ENCODE measurements at regions not wholly inside any gene's neighbourhood (a gene's known extent, or its start where the extent isn't known, plus 50 kb on each side); places are given as distances from the start of the nearest gene placed in this dataset.

- Histone ChIP-seq H3K4me3 (ENCODE audit: low read depth, low read length) (no peak overlapping the region), H3K27me3 (ENCODE audit: control insufficient read depth, insufficient read depth, low read length) (peaks cover 2% of the 10 kb centered on the region), H3K36me3 (ENCODE audit: control insufficient read depth, insufficient read depth, low read length) (no peaks in the 10 kb centered on the region)
- DNase-seq (ENCODE audit: low read depth) = no peak
- TF ChIP-seq CTCF (IDR thresholded peaks at IDR 0.05; ENCODE audit: insufficient read depth, low read length, poor library complexity, severe bottlenecking) = no peak
Measured at GRCh38 chr2:3138621-3139020, 239.0 kb downstream of the EIPR1 start.

- no peak for DNase-seq (ENCODE audit: low read depth)
- Histone ChIP-seq H3K27me3 (ENCODE audit: control insufficient read depth, insufficient read depth, low read length) (peaks cover 2% of the 10 kb centered on the region), H3K4me3 (ENCODE audit: low read depth, low read length) (no peak overlapping the region), H3K36me3 (ENCODE audit: control insufficient read depth, insufficient read depth, low read length) (no peaks in the 10 kb centered on the region)
- no peak for TF ChIP-seq CTCF (IDR thresholded peaks at IDR 0.05; ENCODE audit: insufficient read depth, low read length, poor library complexity, severe bottlenecking)
Measured at GRCh38 chr2:3137651-3138300, 239.8 kb downstream of the EIPR1 start.

- no peaks in the 10 kb centered on the region for H3K27me3 ChIP-seq (ENCODE audit: control insufficient read depth, insufficient read depth, low read length)
- no peak overlapping the region for H3K4me3 ChIP-seq (ENCODE audit: low read depth, low read length)
- no peaks in the 10 kb centered on the region for H3K36me3 ChIP-seq (ENCODE audit: control insufficient read depth, insufficient read depth, low read length)
- no peak for DNase-seq (ENCODE audit: low read depth)
- TF ChIP-seq CTCF (IDR thresholded peaks at IDR 0.05; ENCODE audit: insufficient read depth, low read length, poor library complexity, severe bottlenecking) = no peak
Measured at GRCh38 chr2:3135676-3136075, 241.9 kb downstream of the EIPR1 start.

GRCh38 chr2:3134026-3134571 lies 243.5 kb downstream of the EIPR1 start:
- no peak for DNase-seq (ENCODE audit: low read depth)
- Histone ChIP-seq H3K27me3 (ENCODE audit: control insufficient read depth, insufficient read depth, low read length) (no peaks in the 10 kb centered on the region), H3K4me3 (ENCODE audit: low read depth, low read length) (no peak overlapping the region), H3K36me3 (ENCODE audit: control insufficient read depth, insufficient read depth, low read length) (no peaks in the 10 kb centered on the region)
- TF ChIP-seq CTCF (IDR thresholded peaks at IDR 0.05; ENCODE audit: insufficient read depth, low read length, poor library complexity, severe bottlenecking) = no peak

- no peak for DNase-seq (ENCODE audit: low read depth)
- no peak for TF ChIP-seq CTCF (IDR thresholded peaks at IDR 0.05; ENCODE audit: insufficient read depth, low read length, poor library complexity, severe bottlenecking)
- H3K4me3 ChIP-seq (ENCODE audit: low read depth, low read length) = no peak overlapping the region
- H3K36me3 ChIP-seq (ENCODE audit: control insufficient read depth, insufficient read depth, low read length) = no peaks in the 10 kb centered on the region
- H3K27me3 ChIP-seq (ENCODE audit: control insufficient read depth, insufficient read depth, low read length) = no peaks in the 10 kb centered on the region
Measured at GRCh38 chr2:3132966-3133365, 244.7 kb downstream of the EIPR1 start.

GRCh38 chr2:3132466-3132865 lies 245.2 kb downstream of the EIPR1 start:
- Histone ChIP-seq H3K27me3 (ENCODE audit: control insufficient read depth, insufficient read depth, low read length) (no peaks in the 10 kb centered on the region), H3K36me3 (ENCODE audit: control insufficient read depth, insufficient read depth, low read length) (no peaks in the 10 kb centered on the region), H3K4me3 (ENCODE audit: low read depth, low read length) (no peak overlapping the region)
- no peak for TF ChIP-seq CTCF (IDR thresholded peaks at IDR 0.05; ENCODE audit: insufficient read depth, low read length, poor library complexity, severe bottlenecking)
- DNase-seq (ENCODE audit: low read depth) = no peak

All from kidney epithelial cell (primary cell).